GM19468 (cell line): ENCODE measurements at regions not wholly inside any gene's neighbourhood (a gene's known extent, or its start where the extent isn't known, plus 50 kb on each side); places are given as distances from the start of the nearest gene placed in this dataset.

ENCODE experiments used
- ATAC-seq: cut with Tn5 transposase; IDR thresholded peaks from one replicate; pipeline ENCODE4 v1.9.1; 2021; ENCODE audit warnings: mild to moderate bottlenecking, moderate library complexity, moderate number of reproducible peaks; ENCODE audit not compliant: unreplicated experiment; ENCODE audit errors: extremely low read depth

GRCh38 chr9:108621991-108622855, 233.6 kb downstream of the ACTL7B start:
- no peak for ATAC-seq

- no peak for ATAC-seq
Observed at GRCh38 chr9:108620767-108621166, 235.0 kb downstream of the ACTL7B start.

- no peak for ATAC-seq
Observed at GRCh38 chr9:108618906-108619550, 236.8 kb downstream of the ACTL7B start.

GRCh38 chr9:108617676-108618075, 238.1 kb downstream of the ACTL7B start:
- no peak for ATAC-seq

- ATAC-seq, result no peak
Observed at GRCh38 chr9:108615152-108615551, 240.6 kb downstream of the ACTL7B start.

GRCh38 chr9:108612513-108612912, 243.3 kb downstream of the ACTL7B start:
- no peak for ATAC-seq

- ATAC-seq, result no peak
Observed at GRCh38 chr9:108609897-108610253, 245.9 kb downstream of the ACTL7B start.

- ATAC-seq, result no peak
Observed at GRCh38 chr9:108609227-108609896, 246.4 kb downstream of the ACTL7B start.

- no peak for ATAC-seq
Observed at GRCh38 chr9:108607607-108608006, 248.2 kb downstream of the ACTL7B start.

GRCh38 chr9:108606401-108606800, 249.4 kb downstream of the ACTL7B start:
- ATAC-seq, result no peak

GRCh38 chr9:108603141-108603540, 252.6 kb downstream of the ACTL7B start:
- no peak for ATAC-seq

- no peak for ATAC-seq
Observed at GRCh38 chr9:108600896-108601295, 254.9 kb downstream of the ACTL7B start.

- ATAC-seq, result no peak
Observed at GRCh38 chr9:108599571-108599970, 256.2 kb downstream of the ACTL7B start.

- no peak for ATAC-seq
Observed at GRCh38 chr9:108591121-108591520, 264.7 kb downstream of the ACTL7B start.

- ATAC-seq, result no peak
Observed at GRCh38 chr9:108588246-108588645, 267.5 kb downstream of the ACTL7B start.

GRCh38 chr9:108586471-108587139, 269.2 kb downstream of the ACTL7B start:
- no peak for ATAC-seq

GRCh38 chr9:108584860-108585259, 270.9 kb downstream of the ACTL7B start:
- ATAC-seq, result no peak

GRCh38 chr9:108582726-108583125, 273.1 kb downstream of the ACTL7B start:
- ATAC-seq, result no peak

- ATAC-seq, result no peak
Observed at GRCh38 chr9:108579757-108580439, 275.9 kb downstream of the ACTL7B start.

- no peak for ATAC-seq
Observed at GRCh38 chr9:108575276-108575675, 280.5 kb downstream of the ACTL7B start.
